Panc1 (cell line): ENCODE measurements at regions not wholly inside any gene's neighbourhood (a gene's known extent, or its start where the extent isn't known, plus 50 kb on each side); places are given as distances from the start of the nearest gene placed in this dataset.

Source experiments
- POLR2AphosphoS5 ChIP-seq: IDR thresholded peaks from 2 replicates; pipeline ENCODE4 v1.6.1; 2012; ENCODE audit warnings: mild to moderate bottlenecking, low read depth, low read length, moderate library complexity
- TCF7L2 ChIP-seq: IDR thresholded peaks from 2 replicates; pipeline ENCODE4 v1.6.1; 2011; ENCODE audit warnings: mild to moderate bottlenecking, low read depth, low read length, inconsistent platforms
- TF ChIP-seq, protein P1 (sequence below): fragments of 450-650 bp; IDR thresholded peaks from 2 replicates; pipeline ENCODE4 v1.5.1; 2017; ENCODE audit warnings: mild to moderate bottlenecking
- TF ChIP-seq, protein P2 (sequence below), 2 experiments: IDR thresholded peaks; 2 replicates each; pipeline ENCODE4 v1.6.1; 2011 to 2012; ENCODE audit warnings: low read depth in 2 of 2, control low read depth in 1 of 2, low read length in 1 of 2, mild to moderate bottlenecking in 1 of 2, moderate library complexity in 1 of 2; ENCODE audit not compliant: insufficient read depth in 1 of 2

DNA sequence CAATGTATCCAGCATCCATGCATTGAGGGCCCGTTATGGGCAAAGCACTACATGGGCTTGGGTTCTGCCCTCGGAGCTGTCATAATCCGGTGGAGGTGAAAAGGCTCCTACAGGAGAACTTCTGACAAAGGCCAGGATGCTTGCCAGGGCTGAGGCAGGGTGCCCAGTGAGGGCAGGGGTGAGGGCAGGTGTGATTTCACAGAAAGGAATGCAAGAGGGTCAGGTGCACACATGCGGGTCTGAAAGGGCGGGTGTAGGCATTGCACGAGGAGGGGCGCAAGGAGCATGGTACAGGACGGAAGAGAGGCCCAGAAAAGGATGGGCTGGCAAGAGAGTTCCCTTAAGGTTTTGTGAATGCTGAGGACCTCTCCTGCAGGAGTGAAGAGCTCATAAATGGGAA is 348.0 kb downstream of the BTBD3 start:
- TF ChIP-seq, protein P1, sequence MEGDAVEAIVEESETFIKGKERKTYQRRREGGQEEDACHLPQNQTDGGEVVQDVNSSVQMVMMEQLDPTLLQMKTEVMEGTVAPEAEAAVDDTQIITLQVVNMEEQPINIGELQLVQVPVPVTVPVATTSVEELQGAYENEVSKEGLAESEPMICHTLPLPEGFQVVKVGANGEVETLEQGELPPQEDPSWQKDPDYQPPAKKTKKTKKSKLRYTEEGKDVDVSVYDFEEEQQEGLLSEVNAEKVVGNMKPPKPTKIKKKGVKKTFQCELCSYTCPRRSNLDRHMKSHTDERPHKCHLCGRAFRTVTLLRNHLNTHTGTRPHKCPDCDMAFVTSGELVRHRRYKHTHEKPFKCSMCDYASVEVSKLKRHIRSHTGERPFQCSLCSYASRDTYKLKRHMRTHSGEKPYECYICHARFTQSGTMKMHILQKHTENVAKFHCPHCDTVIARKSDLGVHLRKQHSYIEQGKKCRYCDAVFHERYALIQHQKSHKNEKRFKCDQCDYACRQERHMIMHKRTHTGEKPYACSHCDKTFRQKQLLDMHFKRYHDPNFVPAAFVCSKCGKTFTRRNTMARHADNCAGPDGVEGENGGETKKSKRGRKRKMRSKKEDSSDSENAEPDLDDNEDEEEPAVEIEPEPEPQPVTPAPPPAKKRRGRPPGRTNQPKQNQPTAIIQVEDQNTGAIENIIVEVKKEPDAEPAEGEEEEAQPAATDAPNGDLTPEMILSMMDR = no peak
- TF ChIP-seq POLR2AphosphoS5 = no peak
- TF ChIP-seq TCF7L2 = no peak
- TF ChIP-seq, protein P2, sequence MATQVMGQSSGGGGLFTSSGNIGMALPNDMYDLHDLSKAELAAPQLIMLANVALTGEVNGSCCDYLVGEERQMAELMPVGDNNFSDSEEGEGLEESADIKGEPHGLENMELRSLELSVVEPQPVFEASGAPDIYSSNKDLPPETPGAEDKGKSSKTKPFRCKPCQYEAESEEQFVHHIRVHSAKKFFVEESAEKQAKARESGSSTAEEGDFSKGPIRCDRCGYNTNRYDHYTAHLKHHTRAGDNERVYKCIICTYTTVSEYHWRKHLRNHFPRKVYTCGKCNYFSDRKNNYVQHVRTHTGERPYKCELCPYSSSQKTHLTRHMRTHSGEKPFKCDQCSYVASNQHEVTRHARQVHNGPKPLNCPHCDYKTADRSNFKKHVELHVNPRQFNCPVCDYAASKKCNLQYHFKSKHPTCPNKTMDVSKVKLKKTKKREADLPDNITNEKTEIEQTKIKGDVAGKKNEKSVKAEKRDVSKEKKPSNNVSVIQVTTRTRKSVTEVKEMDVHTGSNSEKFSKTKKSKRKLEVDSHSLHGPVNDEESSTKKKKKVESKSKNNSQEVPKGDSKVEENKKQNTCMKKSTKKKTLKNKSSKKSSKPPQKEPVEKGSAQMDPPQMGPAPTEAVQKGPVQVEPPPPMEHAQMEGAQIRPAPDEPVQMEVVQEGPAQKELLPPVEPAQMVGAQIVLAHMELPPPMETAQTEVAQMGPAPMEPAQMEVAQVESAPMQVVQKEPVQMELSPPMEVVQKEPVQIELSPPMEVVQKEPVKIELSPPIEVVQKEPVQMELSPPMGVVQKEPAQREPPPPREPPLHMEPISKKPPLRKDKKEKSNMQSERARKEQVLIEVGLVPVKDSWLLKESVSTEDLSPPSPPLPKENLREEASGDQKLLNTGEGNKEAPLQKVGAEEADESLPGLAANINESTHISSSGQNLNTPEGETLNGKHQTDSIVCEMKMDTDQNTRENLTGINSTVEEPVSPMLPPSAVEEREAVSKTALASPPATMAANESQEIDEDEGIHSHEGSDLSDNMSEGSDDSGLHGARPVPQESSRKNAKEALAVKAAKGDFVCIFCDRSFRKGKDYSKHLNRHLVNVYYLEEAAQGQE (IDR thresholded peaks at IDR 0.05; ENCODE audit: insufficient read depth in 1 of 2, low read depth in 2 of 2, low read length in 1 of 2) = no peak
